ENCODE measurements at regions not wholly inside any gene's neighbourhood (a gene's known extent, or its start where the extent isn't known, plus 50 kb on each side); places are given as distances from the start of the nearest gene placed in this dataset.

GRCh38 chrX:125778261-125778660 lies 387.8 kb downstream of the DCAF12L2 start:
- no peak for DNase-seq (ENCODE audit: low read depth, low spot score)
- H3K4me1 Mint-ChIP-seq, result no peaks in the 10 kb centered on the region
- H3K9me3 Mint-ChIP-seq, result peaks cover 2% of the 10 kb centered on the region
- no peak overlapping the region for H3K27ac Mint-ChIP-seq (ENCODE audit: unreplicated experiment)
- H3K36me3 Mint-ChIP-seq (ENCODE audit: low read depth), result no peaks in the 10 kb centered on the region
- H3K4me3 Mint-ChIP-seq, result no peak overlapping the region
- TF ChIP-seq CTCF (conservative IDR thresholded peaks at IDR 0.05), result no peak
- H3K27me3 Mint-ChIP-seq (ENCODE audit: low read depth), result no peaks in the 10 kb centered on the region

DNA sequence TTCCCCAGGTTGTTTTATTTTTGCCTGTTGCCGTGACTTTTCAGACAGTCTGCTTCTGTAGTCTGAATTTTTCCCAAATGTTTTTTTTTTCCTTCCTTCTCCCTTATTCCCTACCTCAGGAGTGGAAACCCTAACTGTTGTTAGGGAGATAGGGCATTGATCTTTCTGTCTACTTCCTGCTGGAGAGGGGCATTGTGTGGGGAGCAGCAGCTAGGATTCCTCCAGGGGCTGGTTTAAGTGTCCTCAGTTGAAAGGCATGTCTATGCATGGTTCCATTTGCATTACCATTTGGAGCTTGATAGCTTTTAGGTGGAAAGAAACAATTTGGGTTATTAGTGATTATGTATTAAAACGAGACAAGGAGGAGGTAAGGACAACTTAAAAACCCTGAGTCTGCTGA lies 383.9 kb downstream of the DCAF12L2 start:
- Mint-ChIP-seq H3K4me1 (no peaks in the 10 kb centered on the region), H3K9me3 (peaks cover 2% of the 10 kb centered on the region), H3K4me3 (no peak overlapping the region), H3K27ac (ENCODE audit: unreplicated experiment) (no peak overlapping the region), H3K27me3 (ENCODE audit: low read depth) (no peaks in the 10 kb centered on the region), H3K36me3 (ENCODE audit: low read depth) (no peaks in the 10 kb centered on the region)
- TF ChIP-seq CTCF (conservative IDR thresholded peaks at IDR 0.05), result no peak
- no peak for DNase-seq (ENCODE audit: low read depth, low spot score)

GRCh38 chrX:125786316-125786715 lies 379.8 kb downstream of the DCAF12L2 start:
- TF ChIP-seq CTCF (conservative IDR thresholded peaks at IDR 0.05), result no peak

DNA sequence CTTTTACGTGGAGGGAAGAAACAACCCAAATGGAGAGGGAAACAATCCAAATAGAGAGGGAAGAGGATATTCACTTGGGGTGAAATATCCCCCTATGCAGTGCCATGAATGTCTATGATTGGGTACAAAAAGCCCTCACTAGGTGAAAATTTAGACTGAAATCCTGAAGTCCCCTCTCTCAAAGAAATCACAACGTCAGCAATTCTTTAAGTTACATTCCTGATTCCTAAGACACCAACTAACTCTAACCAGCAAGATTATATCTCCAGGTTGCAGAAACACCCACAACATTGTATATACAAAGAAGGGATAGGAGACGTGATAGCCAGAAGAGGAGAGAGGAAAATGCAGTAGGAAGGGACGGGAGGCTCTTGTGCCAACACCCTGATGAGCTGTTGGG lies 374.3 kb downstream of the DCAF12L2 start:
- Mint-ChIP-seq H3K4me1 (no peaks in the 10 kb centered on the region), H3K27me3 (ENCODE audit: low read depth) (no peaks in the 10 kb centered on the region), H3K36me3 (ENCODE audit: low read depth) (peaks cover 4% of the 10 kb centered on the region), H3K4me3 (no peak overlapping the region), H3K9me3 (peaks cover 9% of the 10 kb centered on the region), H3K27ac (ENCODE audit: unreplicated experiment) (no peak overlapping the region)
- no peak for TF ChIP-seq CTCF (conservative IDR thresholded peaks at IDR 0.05)
- DNase-seq (ENCODE audit: low read depth, low spot score), result no peak

More at GRCh38 chrX:125786316-125786715, 379.8 kb downstream of the DCAF12L2 start:
- no peaks in the 10 kb centered on the region for H3K27me3 Mint-ChIP-seq (ENCODE audit: low read depth)
- peaks cover 4% of the 10 kb centered on the region for H3K36me3 Mint-ChIP-seq (ENCODE audit: low read depth)
- peaks cover 9% of the 10 kb centered on the region for H3K9me3 Mint-ChIP-seq
- H3K27ac Mint-ChIP-seq (ENCODE audit: unreplicated experiment), result no peak overlapping the region
- no peak overlapping the region for H3K4me3 Mint-ChIP-seq
- H3K4me1 Mint-ChIP-seq, result no peaks in the 10 kb centered on the region
- DNase-seq (ENCODE audit: low read depth, low spot score), result no peak

- Mint-ChIP-seq H3K4me1 (no peaks in the 10 kb centered on the region), H3K27ac (ENCODE audit: unreplicated experiment) (no peak overlapping the region), H3K4me3 (no peak overlapping the region), H3K9me3 (peaks cover 3% of the 10 kb centered on the region), H3K36me3 (ENCODE audit: low read depth) (no peaks in the 10 kb centered on the region), H3K27me3 (ENCODE audit: low read depth) (no peaks in the 10 kb centered on the region)
- no peak for DNase-seq (ENCODE audit: low read depth, low spot score)
- TF ChIP-seq CTCF (conservative IDR thresholded peaks at IDR 0.05), result no peak
Measured at GRCh38 chrX:125810856-125811255, 355.2 kb downstream of the DCAF12L2 start.

DNA sequence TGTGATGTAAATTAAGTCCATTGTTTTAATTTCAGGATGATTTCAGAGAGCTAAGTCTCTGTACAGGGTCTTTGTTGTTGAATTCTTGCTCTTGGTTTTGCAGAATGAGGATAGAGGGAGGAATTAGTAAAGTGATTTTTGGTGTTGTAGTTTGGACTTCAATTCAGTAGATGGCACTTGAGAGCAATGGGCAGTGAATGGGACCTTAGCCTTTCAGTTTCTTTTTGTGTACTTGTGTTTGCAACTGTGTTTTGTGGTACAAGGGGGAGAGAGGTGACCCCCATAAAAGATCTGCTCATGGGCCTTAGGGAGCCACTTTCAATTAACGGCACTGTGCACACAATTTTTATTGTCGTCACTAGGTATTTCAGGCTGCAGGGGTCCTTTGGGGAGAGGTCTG lies 340.0 kb downstream of the DCAF12L2 start:
- H3K9me3 Mint-ChIP-seq, result peaks cover 28% of the 10 kb centered on the region
- peaks cover 9% of the 10 kb centered on the region for H3K36me3 Mint-ChIP-seq (ENCODE audit: low read depth)
- no peak overlapping the region for H3K27ac Mint-ChIP-seq (ENCODE audit: unreplicated experiment)
- H3K4me3 Mint-ChIP-seq, result no peak overlapping the region
- no peak for DNase-seq (ENCODE audit: low read depth, low spot score)
- TF ChIP-seq CTCF (conservative IDR thresholded peaks at IDR 0.05), result peak; percentile 39
- no peaks in the 10 kb centered on the region for H3K4me1 Mint-ChIP-seq
- H3K27me3 Mint-ChIP-seq (ENCODE audit: low read depth), result peaks cover 4% of the 10 kb centered on the region
